Omental fat pad (tissue), 3 donors: ENCODE measurements at regions not wholly inside any gene's neighbourhood (a gene's known extent, or its start where the extent isn't known, plus 50 kb on each side); places are given as distances from the start of the nearest gene placed in this dataset.

Experiments used
- ATAC-seq: fragments of 150-250 bp; one replicate; pipeline ENCODE4 v1.9.1; 2016; ENCODE audit warnings: mild to moderate bottlenecking, moderate library complexity; ENCODE audit not compliant: low FRiP score
- DNase-seq: peaks from one replicate; pipeline ENCODE4 v3.0.0-alpha.2; 2019; ENCODE audit warnings: low spot score
- CTCF ChIP-seq, 3 donors: fragments of 450-650 bp; IDR thresholded peaks; one replicate each; pipeline ENCODE4 v1.5.1; 2016 to 2017; ENCODE audit warnings: antibody characterized with exemption in 3 of 3, mild to moderate bottlenecking in 3 of 3, moderate library complexity in 2 of 3

GRCh38 chr18:28576941-28577340 is 400.0 kb upstream of the CDH2 start:
- no peak for ATAC-seq
- no peak for TF ChIP-seq CTCF (IDR thresholded peaks at IDR 0.05)
- no peak for DNase-seq

- ATAC-seq (no peak), DNase-seq (no peak)
- TF ChIP-seq CTCF (IDR thresholded peaks at IDR 0.05): no peak
These were observed 398.2 kb upstream of the CDH2 start for GRCh38 chr18:28575123-28575522.

GRCh38 chr18:28574175-28574574 is 397.2 kb upstream of the CDH2 start:
- DNase-seq: no peak
- TF ChIP-seq CTCF (IDR thresholded peaks at IDR 0.05): no peak
- ATAC-seq: no peak

- TF ChIP-seq CTCF (IDR thresholded peaks at IDR 0.05): no peak
- DNase-seq: no peak
- ATAC-seq: no peak
These were observed 395.0 kb upstream of the CDH2 start for GRCh38 chr18:28571929-28572328.

- ATAC-seq (no peak), DNase-seq (no peak)
- no peak for TF ChIP-seq CTCF (IDR thresholded peaks at IDR 0.05)
These were observed 383.4 kb upstream of the CDH2 start for GRCh38 chr18:28560331-28560730.

GRCh38 chr18:28559511-28559910 is 382.6 kb upstream of the CDH2 start:
- DNase-seq (no peak), ATAC-seq (no peak)
- no peak for TF ChIP-seq CTCF (IDR thresholded peaks at IDR 0.05)

- no peak for TF ChIP-seq CTCF (IDR thresholded peaks at IDR 0.05)
- ATAC-seq: no peak
- no peak for DNase-seq
These were observed 365.0 kb upstream of the CDH2 start for GRCh38 chr18:28541934-28542333.
